Common myeloid progenitor, CD34-positive (primary cell): ENCODE measurements at regions not wholly inside any gene's neighbourhood (a gene's known extent, or its start where the extent isn't known, plus 50 kb on each side); places are given as distances from the start of the nearest gene placed in this dataset.
A peak's percentile ranks its signal among the peaks of the same experiment; 100 is the strongest.

Experiments used
- CTCF ChIA-PET: fragments of 350-600 bp; sonication (Branson Sonifier 250); formaldehyde crosslinking; loops from one replicate; lab custom pipeline; 2021; ENCODE audit warnings: antibody characterized with exemption; lab: Charles Lee
- POLR2A ChIA-PET: fragments of 350-600 bp; sonication (Branson Sonifier 250); formaldehyde crosslinking; loops from one replicate; lab custom pipeline; 2021; ENCODE audit warnings: antibody characterized with exemption; lab: Charles Lee
- DNase-seq, 3 donors: peaks; one replicate each; pipeline versions ENCODE4 v3.0.0 to v3.0.0-alpha.2; 2013
- H3K27ac ChIP-seq, 2 experiments: 1 replicate in 1 of 2; 2 replicates in 1 of 2; pipeline ENCODE4 v1.7.0; 2013; ENCODE audit warnings: inconsistent platforms in 2 of 2, low read length in 2 of 2, mild to moderate bottlenecking in 2 of 2, low read depth in 1 of 2, moderate library complexity in 1 of 2; ENCODE audit not compliant: severe bottlenecking in 2 of 2, insufficient read depth in 1 of 2, poor library complexity in 1 of 2
- H3K27me3 ChIP-seq, 5 experiments: replicated peaks in 2 of 5; 1 replicate in 3 of 5; 2 replicates in 2 of 5; pipeline versions ENCODE4 v1.6.1 to v1.7.0; 2013; ENCODE audit warnings: low read length in 4 of 5, mild to moderate bottlenecking in 2 of 5, moderate library complexity in 2 of 5, inconsistent platforms in 1 of 5; ENCODE audit not compliant: insufficient read depth in 5 of 5, control insufficient read depth in 4 of 5
- H3K36me3 ChIP-seq, 4 experiments: 1 replicate in 2 of 4; 2 replicates in 2 of 4; pipeline versions ENCODE4 v1.6.1 to v1.7.0; 2013; ENCODE audit warnings: low read length in 3 of 4, control low read depth in 1 of 4, mild to moderate bottlenecking in 1 of 4; ENCODE audit not compliant: control insufficient read depth in 4 of 4, insufficient read depth in 4 of 4
- H3K4me1 ChIP-seq, 4 experiments: 1 replicate in 3 of 4; 2 replicates in 1 of 4; pipeline versions ENCODE4 v1.6.1 to v1.7.1; 2013; ENCODE audit warnings: low read length in 3 of 4, mild to moderate bottlenecking in 3 of 4, control low read depth in 1 of 4, inconsistent platforms in 1 of 4, moderate library complexity in 1 of 4; ENCODE audit not compliant: control insufficient read depth in 4 of 4, insufficient read depth in 4 of 4; ENCODE audit errors: control extremely low read depth in 1 of 4
- H3K4me3 ChIP-seq, 7 experiments: 1 replicate in 4 of 7; 2 replicates in 3 of 7; pipeline versions ENCODE4 v1.5.1 to v1.7.0; 2013; ENCODE audit warnings: mild to moderate bottlenecking in 7 of 7, low read length in 6 of 7, moderate library complexity in 6 of 7, inconsistent platforms in 2 of 7, low read depth in 2 of 7, control low read depth in 1 of 7; ENCODE audit not compliant: insufficient read depth in 4 of 7, control insufficient read depth in 1 of 7; ENCODE audit errors: extremely low read depth in 1 of 7
- H3K9me3 ChIP-seq, 5 experiments: 1 replicate in 4 of 5; 2 replicates in 1 of 5; pipeline versions ENCODE4 v1.6.1 to v1.7.1; 2013; ENCODE audit warnings: low read length in 4 of 5, mild to moderate bottlenecking in 2 of 5, inconsistent platforms in 1 of 5, low read depth in 1 of 5, moderate library complexity in 1 of 5; ENCODE audit not compliant: control insufficient read depth in 4 of 5, insufficient read depth in 2 of 5; ENCODE audit errors: control extremely low read depth in 1 of 5
- WGBS: methylation state at CpG from one replicate; pipeline ENCODE4 v1.1.5; 2013; ENCODE audit not compliant: insufficient coverage; 5-methylcytosine and 5-hydroxymethylcytosine counted together

DNA sequence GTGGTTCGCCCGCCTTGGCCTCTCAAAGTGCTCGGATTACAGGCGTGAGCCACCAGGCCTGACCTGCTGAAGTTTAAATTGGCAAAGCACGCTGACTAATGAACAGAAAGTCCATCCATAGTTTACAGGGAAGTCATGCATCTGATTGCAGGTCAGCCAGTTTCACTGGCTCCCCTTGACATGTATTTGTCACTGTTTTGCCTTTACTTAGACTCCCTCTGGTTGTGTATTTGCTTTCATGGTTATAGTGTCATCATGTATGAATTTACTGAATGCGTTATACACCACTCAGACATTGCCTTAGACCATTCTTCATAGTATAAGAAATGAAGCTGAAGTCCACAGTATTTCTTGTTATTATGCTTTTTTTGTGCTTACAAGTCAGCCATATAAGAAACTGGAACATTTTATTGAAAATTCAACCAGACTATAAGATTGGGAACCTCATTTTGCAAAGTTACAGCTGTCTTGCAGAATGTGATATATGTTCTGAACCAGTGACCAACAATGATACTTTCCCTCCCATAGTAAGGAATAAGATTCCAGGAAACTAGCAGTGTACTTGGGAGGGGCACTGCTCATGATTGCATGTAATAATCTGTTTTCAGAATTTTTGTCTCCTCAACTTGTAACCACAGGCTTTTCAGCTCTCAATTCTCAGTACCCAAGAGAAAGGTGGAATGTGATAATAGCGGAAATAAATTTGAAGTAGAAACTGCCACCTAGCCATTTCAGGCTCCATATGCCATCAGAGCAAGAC is 51.9 kb upstream of the ATF7IP start:
- Histone ChIP-seq H3K4me1 (no peaks in the 10 kb centered on the region), H3K27me3 (no peaks in the 10 kb centered on the region), H3K4me3 (no peak overlapping the region), H3K9me3 (no peaks in the 10 kb centered on the region), H3K36me3 (no peaks in the 10 kb centered on the region), H3K27ac (no peak overlapping the region)
- WGBS: 98% methylated on average over 5 of the region's 7 CpGs
- no peak for DNase-seq
- POLR2A ChIA-PET: interaction anchor here (0.6 kb wide), 1 partner anchor 26 kb away, joined by 3 read pairs; no protein-coding TSS in a partner anchor
- CTCF ChIA-PET: no interaction called here

DNA sequence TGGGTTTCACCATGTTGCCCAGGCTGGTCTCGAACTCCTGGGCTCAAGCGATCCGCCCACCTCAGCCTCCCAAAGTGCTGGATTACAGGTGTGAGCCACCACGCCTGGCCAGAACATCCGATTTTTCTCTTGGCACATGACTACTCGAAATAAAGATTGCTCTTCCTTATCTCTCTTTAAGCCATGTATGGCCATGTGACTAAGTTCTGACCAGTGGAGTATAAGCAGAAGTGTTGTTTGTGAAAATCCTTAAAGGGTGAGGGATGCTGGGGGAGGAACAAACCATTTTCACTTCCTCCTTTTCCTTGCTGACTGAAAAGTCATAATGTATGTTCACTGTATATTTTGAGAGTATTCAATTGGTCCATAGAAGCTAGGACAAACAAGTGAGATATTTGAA is 50.7 kb upstream of the ATF7IP start:
- H3K4me1 ChIP-seq: no peaks in the 10 kb centered on the region
- no peaks in the 10 kb centered on the region for H3K36me3 ChIP-seq
- peak in 2 of 3 donors; percentile 23 to 27 for DNase-seq
- H3K27ac ChIP-seq: no peak overlapping the region
- no peaks in the 10 kb centered on the region for H3K9me3 ChIP-seq
- H3K4me3 ChIP-seq: no peak overlapping the region
- POLR2A ChIA-PET: no interaction called here
- H3K27me3 ChIP-seq: no peaks in the 10 kb centered on the region
- 100% methylated on average over 4 of the region's 6 CpGs for WGBS
- CTCF ChIA-PET: no interaction called here

DNA sequence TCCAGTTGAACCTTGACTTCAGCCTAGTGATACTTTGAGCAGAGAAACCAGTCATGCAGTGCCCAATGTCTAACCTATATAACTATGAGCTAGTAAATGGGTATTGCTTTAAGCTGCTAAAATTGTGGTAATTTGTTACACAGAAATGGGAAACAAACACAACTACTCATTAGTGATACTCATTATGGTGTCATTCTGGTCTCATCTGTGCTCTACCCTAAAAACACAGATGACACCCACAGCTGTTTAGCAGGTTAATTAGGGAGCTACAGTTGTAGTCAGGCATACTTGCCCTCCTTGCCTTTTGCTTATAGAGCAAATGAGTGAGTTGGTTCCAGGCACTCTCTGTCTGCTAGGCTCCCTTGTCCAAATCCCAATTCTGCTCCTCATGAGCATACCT is 50.0 kb upstream of the ATF7IP start:
- POLR2A ChIA-PET: no interaction called here
- CTCF ChIA-PET: interaction anchor here (1.5 kb wide), 1 partner anchor 78 kb away, joined by 3 read pairs; no protein-coding TSS in a partner anchor
- Histone ChIP-seq H3K9me3 (no peaks in the 10 kb centered on the region), H3K27me3 (no peaks in the 10 kb centered on the region), H3K27ac (no peak overlapping the region), H3K4me1 (no peaks in the 10 kb centered on the region), H3K36me3 (no peaks in the 10 kb centered on the region), H3K4me3 (no peak overlapping the region)
- no peak for DNase-seq
